Trophoblast cell (in vitro differentiated cells and primary cell): ENCODE measurements at regions not wholly inside any gene's neighbourhood (a gene's known extent, or its start where the extent isn't known, plus 50 kb on each side); places are given as distances from the start of the nearest gene placed in this dataset.

Experiments used
- DNase-seq, 2 donors: peaks; one replicate each; pipeline ENCODE4 v3.0.0-alpha.2; 2016
- H2AFZ ChIP-seq: 2 replicates; pipeline ENCODE4 v1.6.1; 2013; ENCODE audit warnings: low read length, moderate library complexity, mild to moderate bottlenecking; ENCODE audit not compliant: insufficient read depth, poor library complexity
- H2AK5ac ChIP-seq: 2 replicates; pipeline ENCODE4 v1.6.1; 2013; ENCODE audit warnings: mild to moderate bottlenecking, low read length
- H2BK120ac ChIP-seq: 2 replicates; pipeline ENCODE4 v1.6.1; 2013; ENCODE audit warnings: low read length, mild to moderate bottlenecking, moderate library complexity; ENCODE audit not compliant: insufficient read depth, poor library complexity
- H2BK12ac ChIP-seq: 2 replicates; pipeline ENCODE4 v1.6.1; 2013; ENCODE audit warnings: mild to moderate bottlenecking, low read length, moderate library complexity
- H2BK5ac ChIP-seq: 2 replicates; pipeline ENCODE4 v1.6.1; 2013; ENCODE audit warnings: low read length, low read depth, moderate library complexity, mild to moderate bottlenecking; ENCODE audit not compliant: poor library complexity
- H3K14ac ChIP-seq: 2 replicates; pipeline ENCODE4 v1.6.1; 2013; ENCODE audit warnings: mild to moderate bottlenecking, low read length
- H3K18ac ChIP-seq: 2 replicates; pipeline ENCODE4 v1.6.1; 2013; ENCODE audit warnings: mild to moderate bottlenecking, low read length
- H3K23ac ChIP-seq: 2 replicates; pipeline ENCODE4 v1.6.1; 2013; ENCODE audit warnings: low read length
- H3K27ac ChIP-seq: 2 replicates; pipeline ENCODE4 v1.5.1; 2013; ENCODE audit warnings: low read depth, mild to moderate bottlenecking, inconsistent platforms, low read length, moderate library complexity
- H3K27me3 ChIP-seq: 2 replicates; pipeline ENCODE4 v1.6.1; 2013; ENCODE audit warnings: inconsistent platforms, mild to moderate bottlenecking, low read length, moderate library complexity; ENCODE audit not compliant: insufficient read depth
- H3K36me3 ChIP-seq, 2 experiments: 1 replicate in 1 of 2; 2 replicates in 1 of 2; pipeline ENCODE4 v1.6.1; 2013; ENCODE audit warnings: low read length in 2 of 2, mild to moderate bottlenecking in 2 of 2, moderate library complexity in 1 of 2; ENCODE audit not compliant: insufficient read depth in 2 of 2, control insufficient read depth in 1 of 2
- H3K4ac ChIP-seq: 2 replicates; pipeline ENCODE4 v1.6.1; 2013; ENCODE audit warnings: low read depth, mild to moderate bottlenecking, low read length, moderate library complexity
- H3K4me1 ChIP-seq, 2 experiments: 1 replicate in 1 of 2; 2 replicates in 1 of 2; pipeline ENCODE4 v1.6.1; 2013; ENCODE audit warnings: low read length in 2 of 2, mild to moderate bottlenecking in 2 of 2, moderate library complexity in 1 of 2; ENCODE audit not compliant: insufficient read depth in 2 of 2, control insufficient read depth in 1 of 2
- H3K4me2 ChIP-seq: 2 replicates; pipeline ENCODE4 v1.6.1; 2013; ENCODE audit warnings: inconsistent platforms, mild to moderate bottlenecking, low read length, moderate library complexity
- H3K4me3 ChIP-seq: 2 replicates; pipeline ENCODE4 v1.5.1; 2013; ENCODE audit warnings: mild to moderate bottlenecking, low read depth, low read length, inconsistent platforms
- H3K79me1 ChIP-seq: one replicate; pipeline ENCODE4 v1.6.1; 2013; ENCODE audit warnings: low read length
- H3K79me2 ChIP-seq: 2 replicates; pipeline ENCODE4 v1.6.1; 2013; ENCODE audit warnings: low read length, mild to moderate bottlenecking; ENCODE audit not compliant: control insufficient read depth, insufficient read depth, poor library complexity
- H3K9ac ChIP-seq: 2 replicates; pipeline ENCODE4 v1.6.1; 2013; ENCODE audit warnings: mild to moderate bottlenecking, low read length
- H3K9me3 ChIP-seq: 2 replicates; pipeline ENCODE4 v1.6.1; 2013; ENCODE audit warnings: low read depth, mild to moderate bottlenecking, control low read depth, inconsistent platforms, low read length; ENCODE audit not compliant: insufficient read depth
- H4K12ac ChIP-seq: 2 replicates; pipeline ENCODE4 v1.6.1; 2013; ENCODE audit warnings: low read depth, mild to moderate bottlenecking, low read length, moderate library complexity
- H4K8ac ChIP-seq: 2 replicates; pipeline ENCODE4 v1.6.1; 2013; ENCODE audit warnings: low read depth, mild to moderate bottlenecking, low read length, moderate library complexity
- H4K91ac ChIP-seq: one replicate; pipeline ENCODE4 v1.6.1; 2013; ENCODE audit warnings: low read depth, mild to moderate bottlenecking, low read length, moderate library complexity
- WGBS: extraction: QIAGEN DNeasy Blood & Tissue Kit; methylation state at CpG from one replicate; pipeline ENCODE4 v1.1.7; 2013; ENCODE audit warnings: missing lambda C conversion rate; ENCODE audit not compliant: insufficient read length, insufficient coverage; ENCODE audit errors: extremely low coverage; 5-methylcytosine and 5-hydroxymethylcytosine counted together

- Histone ChIP-seq H3K9ac (no peak overlapping the region), H2BK120ac (no peak overlapping the region), H3K4me1 (no peaks in the 10 kb centered on the region), H3K14ac (no peak overlapping the region), H3K79me1 (no peaks in the 10 kb centered on the region), H3K36me3 (no peaks in the 10 kb centered on the region), H4K8ac (no peak overlapping the region), H3K4ac (no peak overlapping the region), H3K27ac (no peak overlapping the region), H3K27me3 (no peaks in the 10 kb centered on the region), H3K4me2 (no peak overlapping the region), H3K23ac (no peak overlapping the region), H2BK5ac (no peak overlapping the region), H3K18ac (no peak overlapping the region), H2AFZ (no peak overlapping the region), H2BK12ac (no peak overlapping the region), H3K4me3 (no peak overlapping the region), H2AK5ac (no peak overlapping the region), H4K12ac (no peak overlapping the region), H3K79me2 (no peaks in the 10 kb centered on the region), H3K9me3 (no peaks in the 10 kb centered on the region), H4K91ac (no peak overlapping the region)
- DNase-seq = no peak
- WGBS = no CpG with 5 or more reads among the region's 11 CpGs
Observed at GRCh38 chr15:81069909-81070308, 64.2 kb upstream of the CFAP161 start.

GRCh38 chr15:81071120-81071519 is 63.0 kb upstream of the CFAP161 start:
- Histone ChIP-seq H2BK120ac (no peak overlapping the region), H4K12ac (no peak overlapping the region)

GRCh38 chr15:81071705-81072104 is 62.4 kb upstream of the CFAP161 start:
- no peak overlapping the region for H3K4ac ChIP-seq

More at GRCh38 chr15:81071120-81071519, 63.0 kb upstream of the CFAP161 start:
- no peak overlapping the region for H2AFZ ChIP-seq
- H3K27ac ChIP-seq = no peak overlapping the region
- no peak overlapping the region for H3K4me3 ChIP-seq
- no peak for DNase-seq
- no peak overlapping the region for H3K4ac ChIP-seq
- no peak overlapping the region for H4K91ac ChIP-seq
- no peak overlapping the region for H3K9ac ChIP-seq
- no peak overlapping the region for H3K4me2 ChIP-seq
- no peaks in the 10 kb centered on the region for H3K79me2 ChIP-seq
- no CpG with 5 or more reads among the region's 1 CpG for WGBS
- H3K36me3 ChIP-seq = no peaks in the 10 kb centered on the region
- no peaks in the 10 kb centered on the region for H3K4me1 ChIP-seq
- H2BK12ac ChIP-seq = no peak overlapping the region
- no peak overlapping the region for H2AK5ac ChIP-seq
- H3K23ac ChIP-seq = no peak overlapping the region
- no peaks in the 10 kb centered on the region for H3K79me1 ChIP-seq
- no peak overlapping the region for H3K18ac ChIP-seq
- no peak overlapping the region for H3K14ac ChIP-seq
- no peaks in the 10 kb centered on the region for H3K9me3 ChIP-seq
- H2BK5ac ChIP-seq = no peak overlapping the region
- H3K27me3 ChIP-seq = no peaks in the 10 kb centered on the region
- no peak overlapping the region for H4K8ac ChIP-seq

GRCh38 chr15:81072551-81072950 is 61.5 kb upstream of the CFAP161 start:
- no CpG with 5 or more reads among the region's 5 CpGs for WGBS

More at GRCh38 chr15:81071705-81072104, 62.4 kb upstream of the CFAP161 start:
- no peak overlapping the region for H3K18ac ChIP-seq
- no peak overlapping the region for H2AFZ ChIP-seq
- no CpG with 5 or more reads among the region's 2 CpGs for WGBS
- H3K79me1 ChIP-seq = no peaks in the 10 kb centered on the region
- no peak for DNase-seq
- H3K9ac ChIP-seq = no peak overlapping the region
- H2BK12ac ChIP-seq = no peak overlapping the region
- no peaks in the 10 kb centered on the region for H3K4me1 ChIP-seq
- H3K36me3 ChIP-seq = no peaks in the 10 kb centered on the region
- H2BK5ac ChIP-seq = no peak overlapping the region
- H4K91ac ChIP-seq = no peak overlapping the region
- no peak overlapping the region for H3K27ac ChIP-seq
- no peak overlapping the region for H2AK5ac ChIP-seq
- H3K14ac ChIP-seq = no peak overlapping the region
- H3K4me2 ChIP-seq = no peak overlapping the region
- H3K23ac ChIP-seq = no peak overlapping the region
- no peak overlapping the region for H2BK120ac ChIP-seq
- H4K12ac ChIP-seq = no peak overlapping the region
- H4K8ac ChIP-seq = no peak overlapping the region
- H3K9me3 ChIP-seq = no peaks in the 10 kb centered on the region
- no peaks in the 10 kb centered on the region for H3K27me3 ChIP-seq
- no peak overlapping the region for H3K4me3 ChIP-seq
- H3K79me2 ChIP-seq = no peaks in the 10 kb centered on the region

More at GRCh38 chr15:81072551-81072950, 61.5 kb upstream of the CFAP161 start:
- Histone ChIP-seq H3K4ac (no peak overlapping the region), H3K36me3 (no peaks in the 10 kb centered on the region), H2AFZ (no peak overlapping the region), H4K12ac (no peak overlapping the region), H2AK5ac (no peak overlapping the region), H3K79me1 (no peaks in the 10 kb centered on the region), H3K23ac (no peak overlapping the region), H3K9ac (no peak overlapping the region), H3K27me3 (no peaks in the 10 kb centered on the region), H3K4me3 (no peak overlapping the region), H2BK120ac (no peak overlapping the region), H3K79me2 (no peaks in the 10 kb centered on the region), H2BK12ac (no peak overlapping the region), H3K14ac (no peak overlapping the region), H4K91ac (no peak overlapping the region), H3K4me2 (no peak overlapping the region), H3K27ac (no peak overlapping the region), H3K9me3 (no peaks in the 10 kb centered on the region), H3K4me1 (no peaks in the 10 kb centered on the region), H3K18ac (no peak overlapping the region), H4K8ac (no peak overlapping the region), H2BK5ac (no peak overlapping the region)
- peak in 1 of 2 donors; percentile 52 for DNase-seq
